ENCODE measurements at regions not wholly inside any gene's neighbourhood (a gene's known extent, or its start where the extent isn't known, plus 50 kb on each side); places are given as distances from the start of the nearest gene placed in this dataset.

- TF ChIP-seq POLR2A (IDR thresholded peaks at IDR 0.05; ENCODE audit: control extremely low read depth in 1 of 2, low read depth in 2 of 2, low read length in 2 of 2): no peak
- TF ChIP-seq CTCF (IDR thresholded peaks at IDR 0.05; ENCODE audit: control extremely low read depth in 1 of 3, insufficient read depth in 1 of 3, low read depth in 1 of 3, low read length in 3 of 3): no peak
- no peak for TF ChIP-seq JUN (IDR thresholded peaks at IDR 0.05; ENCODE audit: low read depth, low read length)
- no peak for TF ChIP-seq CBX5 (IDR thresholded peaks at IDR 0.05; ENCODE audit: low read depth, low read length)
- TF ChIP-seq RAD21 (IDR thresholded peaks at IDR 0.05 in 1 of 2, conservative IDR thresholded peaks at IDR 0.05 in 1 of 2; ENCODE audit: low read depth in 2 of 2, low read length in 2 of 2): no peak
- TF ChIP-seq POLR2AphosphoS5 (IDR thresholded peaks at IDR 0.05; ENCODE audit: low read depth, low read length): no peak
- TF ChIP-seq EZH2 (IDR thresholded peaks at IDR 0.05; ENCODE audit: low read depth, low read length, severe bottlenecking): no peak
- TF ChIP-seq GTF2F1 (IDR thresholded peaks at IDR 0.05; ENCODE audit: borderline replicate concordance, low read depth, low read length): no peak
- no peak for TF ChIP-seq NRF1 (IDR thresholded peaks at IDR 0.05; ENCODE audit: low read depth, low read length)
- no peak for TF ChIP-seq USF2 (IDR thresholded peaks at IDR 0.05; ENCODE audit: low read length)
Measured at GRCh38 chr16:72649254-72649944, 398.5 kb downstream of the ZFHX3 start.
